Activated CD4-positive, alpha-beta T cell treated with anti-CD3 and anti-CD28 coated beads, Interleukin-2, amount 50 U/mL, for 48 hours (primary cell): ENCODE measurements at regions not wholly inside any gene's neighbourhood (a gene's known extent, or its start where the extent isn't known, plus 50 kb on each side); places are given as distances from the start of the nearest gene placed in this dataset.
"Not testable (repeated sequence)": the region's sequence is repeated elsewhere in the genome, so short reads cannot be mapped to it uniquely, and the experiment has no call there.

ENCODE experiments used
- DNase-seq, 2 experiments: peaks; one replicate each; pipeline ENCODE4 v3.0.0-alpha.2; 2020

DNA sequence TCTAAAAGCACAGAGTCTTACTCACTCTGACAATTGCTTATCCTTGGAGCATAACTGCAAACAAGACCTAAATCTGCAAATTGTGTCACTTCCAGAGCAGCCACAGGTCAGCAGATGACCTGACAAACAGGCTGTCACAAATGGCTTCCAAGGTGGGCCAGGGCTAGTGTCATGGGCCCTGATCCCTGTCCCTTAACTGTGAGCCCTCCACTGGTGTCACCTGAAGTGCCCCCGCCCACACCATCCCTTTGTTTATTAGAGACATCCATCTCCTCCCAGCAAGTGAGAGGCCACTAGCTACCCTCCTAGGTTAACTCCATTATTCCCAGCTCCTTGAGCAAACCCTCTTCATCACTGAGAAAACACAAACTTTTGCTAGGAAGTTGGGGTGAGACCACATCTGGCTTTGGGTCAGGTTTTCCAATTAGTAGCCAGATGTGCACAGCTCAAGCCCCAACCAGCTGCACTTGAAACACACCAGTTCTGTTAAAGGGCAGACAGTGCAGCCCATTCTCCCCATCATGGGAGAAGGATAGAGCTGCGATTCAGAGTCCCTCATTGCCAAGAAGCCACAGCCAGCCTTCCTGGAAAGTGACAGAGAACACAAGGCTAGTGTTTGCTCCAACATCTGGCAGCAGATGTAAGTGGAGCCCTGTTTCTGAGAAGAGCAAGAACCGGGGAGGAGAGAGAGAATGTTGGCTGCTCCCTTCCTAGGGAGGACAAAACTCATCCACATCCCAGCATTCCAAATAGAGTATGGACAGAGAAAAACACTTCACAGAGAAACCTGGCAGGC, 75.7 kb upstream of the NANOS1 start:
- DNase-seq, result no peak

- no peak for DNase-seq
Observed at GRCh38 chr10:118955531-118955930, 74.0 kb upstream of the NANOS1 start.

DNA sequence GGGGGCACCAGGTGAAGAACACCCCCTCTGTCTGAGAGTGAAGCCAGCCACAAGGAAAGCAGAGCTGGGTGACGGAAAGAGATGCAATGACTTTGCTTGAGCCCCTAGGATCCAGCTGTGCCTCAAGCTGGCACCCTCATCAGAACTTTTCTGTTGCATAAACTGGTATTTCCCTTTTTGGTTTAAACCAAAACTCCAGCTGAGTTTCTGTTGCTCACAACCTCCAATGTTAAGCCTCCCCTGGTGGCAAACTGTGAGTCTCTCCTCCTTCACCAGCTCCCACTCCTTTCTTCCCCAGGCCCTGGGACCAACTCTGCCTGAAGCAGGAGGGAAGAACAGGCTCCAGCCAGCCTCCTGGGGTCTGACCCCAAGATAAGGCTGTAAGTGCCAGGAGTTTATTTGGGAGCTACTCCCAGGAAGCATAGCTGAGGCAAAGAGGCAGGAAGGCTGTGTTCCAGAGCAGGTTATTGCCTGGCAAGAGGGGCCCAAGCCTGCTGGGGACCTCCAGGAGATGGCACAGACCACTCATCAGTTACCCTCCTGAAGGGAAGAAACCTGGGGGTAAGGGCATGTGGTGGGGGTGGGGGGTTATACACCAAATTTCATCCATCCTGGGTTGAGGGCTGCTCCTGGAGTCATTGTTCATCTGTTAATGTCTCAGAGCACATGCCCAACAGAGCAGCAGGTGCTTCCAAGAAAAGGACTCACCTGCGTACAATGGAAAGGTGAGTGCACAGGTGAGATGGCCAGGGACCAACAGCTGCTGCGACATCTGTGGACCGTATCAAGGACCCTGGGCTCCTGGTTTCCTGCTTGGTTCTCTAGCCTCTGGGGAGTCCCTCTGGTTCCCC, 73.3 kb upstream of the NANOS1 start:
- DNase-seq, result no peak

GRCh38 chr10:118956802-118957442, 72.6 kb upstream of the NANOS1 start:
- DNase-seq, result no peak

GRCh38 chr10:118957443-118957825, 72.1 kb upstream of the NANOS1 start:
- DNase-seq, result no peak

DNA sequence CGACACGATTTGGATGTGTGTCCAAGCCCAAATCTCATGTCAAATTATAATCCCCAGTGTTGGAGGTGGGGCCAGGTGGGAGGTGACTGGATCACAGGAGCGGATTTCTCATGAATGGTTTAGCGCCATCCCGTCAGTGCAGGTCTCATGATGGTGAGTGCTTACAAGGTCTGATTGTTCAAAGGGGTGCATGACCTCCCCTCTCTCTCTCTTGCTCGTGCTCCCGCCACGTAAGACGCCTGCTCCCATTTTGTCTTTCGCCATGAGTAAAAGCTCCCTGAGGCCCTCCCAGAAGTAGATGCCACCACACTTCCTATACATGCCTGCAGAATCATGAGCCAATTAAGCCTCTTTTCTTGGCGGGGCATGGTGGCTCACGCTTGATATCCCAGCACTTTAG, 71.5 kb upstream of the NANOS1 start:
- DNase-seq, result no peak

DNA sequence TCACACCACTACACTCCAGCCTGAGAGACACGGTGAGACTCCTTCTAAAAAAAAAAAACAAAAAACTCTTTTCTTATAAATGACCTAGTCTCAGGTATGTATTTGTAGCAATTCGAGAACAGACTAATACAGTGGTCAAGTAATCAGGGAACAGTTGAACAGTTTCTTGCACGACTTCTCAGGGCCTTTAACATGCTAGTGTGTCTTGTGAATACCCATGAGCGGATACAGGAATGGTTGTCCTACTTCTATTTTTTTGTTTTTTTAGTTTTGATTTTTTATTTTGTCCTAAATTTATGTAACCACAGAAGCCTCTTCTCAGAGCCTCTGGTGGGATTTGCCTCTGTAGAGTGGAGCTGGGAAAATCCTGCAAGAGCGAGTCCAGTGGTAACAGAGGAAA, 71.0 kb upstream of the NANOS1 start:
- DNase-seq, result no peak

GRCh38 chr10:118958984-118959925, 70.3 kb upstream of the NANOS1 start:
- no peak for DNase-seq

DNA sequence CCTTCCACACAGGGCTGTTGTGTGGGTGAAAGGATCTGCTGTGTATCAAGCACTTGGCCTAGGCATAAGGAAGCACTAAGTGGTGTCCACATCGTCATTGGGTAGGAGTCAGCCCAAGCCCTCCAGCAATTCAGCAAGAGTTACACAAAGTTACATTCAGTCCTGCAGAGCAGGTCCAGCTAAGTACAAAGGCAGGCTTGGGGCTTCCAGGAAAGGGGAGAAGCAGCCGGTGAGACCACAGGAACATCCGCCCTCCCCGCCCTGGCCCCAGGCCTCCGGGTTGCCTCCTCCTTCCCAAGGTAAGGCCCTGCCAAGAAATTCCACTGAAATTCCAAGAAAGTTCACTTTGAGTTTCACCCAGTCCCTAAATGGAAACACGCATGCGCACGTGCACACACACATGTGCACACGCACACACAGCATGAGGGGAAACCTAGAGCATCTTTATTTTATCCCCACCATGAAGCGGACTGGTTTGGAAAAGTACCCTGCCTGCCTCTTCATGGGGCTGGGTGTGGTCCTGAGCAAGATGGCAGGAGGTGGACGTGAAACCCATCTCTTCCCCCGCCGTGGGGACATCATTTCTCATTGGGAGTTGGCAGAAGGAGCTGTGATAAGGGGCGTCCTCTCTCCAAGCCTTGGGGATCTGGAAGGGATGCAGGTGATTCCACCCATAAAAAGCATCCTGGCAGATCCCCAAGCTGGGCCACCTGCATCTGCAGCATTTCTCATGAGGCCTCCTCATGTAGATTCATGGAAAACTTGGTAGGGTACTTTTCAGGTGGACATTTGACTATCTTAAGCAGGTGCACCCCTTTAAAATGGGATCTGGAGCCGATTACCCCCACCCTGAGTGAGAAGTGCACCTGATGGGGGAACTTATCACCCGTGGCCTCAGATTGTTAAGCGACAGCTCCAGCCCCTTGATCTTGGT, 69.1 kb upstream of the NANOS1 start:
- DNase-seq, result no peak

- DNase-seq, result no peak
Observed at GRCh38 chr10:118961436-118961835, 68.1 kb upstream of the NANOS1 start.

GRCh38 chr10:118962331-118962868, 67.1 kb upstream of the NANOS1 start:
- not testable (repeated sequence) for DNase-seq

- DNase-seq, result no peak
Observed at GRCh38 chr10:118963341-118963740, 66.2 kb upstream of the NANOS1 start.

GRCh38 chr10:118963933-118964332, 65.6 kb upstream of the NANOS1 start:
- no peak for DNase-seq

DNA sequence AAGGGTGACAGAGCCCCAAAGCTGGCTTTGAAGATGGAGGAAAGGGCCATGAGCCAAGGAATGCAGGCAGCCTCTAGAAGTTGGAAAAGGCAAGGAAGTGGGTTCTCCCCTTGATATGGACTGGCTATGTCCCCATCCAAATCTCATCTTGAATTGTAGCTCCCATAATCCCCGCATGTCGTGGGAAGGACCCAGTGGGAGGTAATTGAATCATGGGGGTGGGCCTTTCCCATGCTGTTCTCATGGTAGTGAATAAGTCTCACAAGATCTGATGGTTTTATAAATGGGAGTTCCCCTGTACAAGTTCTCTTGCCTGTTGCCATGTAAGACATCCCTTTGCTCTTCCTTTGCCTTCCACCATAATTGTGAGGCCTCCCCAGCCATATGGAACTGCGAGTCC, 65.0 kb upstream of the NANOS1 start:
- not testable (repeated sequence) for DNase-seq

GRCh38 chr10:118965096-118965495, 64.4 kb upstream of the NANOS1 start:
- DNase-seq, result no peak

- DNase-seq, result no peak
Observed at GRCh38 chr10:118965645-118966044, 63.9 kb upstream of the NANOS1 start.

DNA sequence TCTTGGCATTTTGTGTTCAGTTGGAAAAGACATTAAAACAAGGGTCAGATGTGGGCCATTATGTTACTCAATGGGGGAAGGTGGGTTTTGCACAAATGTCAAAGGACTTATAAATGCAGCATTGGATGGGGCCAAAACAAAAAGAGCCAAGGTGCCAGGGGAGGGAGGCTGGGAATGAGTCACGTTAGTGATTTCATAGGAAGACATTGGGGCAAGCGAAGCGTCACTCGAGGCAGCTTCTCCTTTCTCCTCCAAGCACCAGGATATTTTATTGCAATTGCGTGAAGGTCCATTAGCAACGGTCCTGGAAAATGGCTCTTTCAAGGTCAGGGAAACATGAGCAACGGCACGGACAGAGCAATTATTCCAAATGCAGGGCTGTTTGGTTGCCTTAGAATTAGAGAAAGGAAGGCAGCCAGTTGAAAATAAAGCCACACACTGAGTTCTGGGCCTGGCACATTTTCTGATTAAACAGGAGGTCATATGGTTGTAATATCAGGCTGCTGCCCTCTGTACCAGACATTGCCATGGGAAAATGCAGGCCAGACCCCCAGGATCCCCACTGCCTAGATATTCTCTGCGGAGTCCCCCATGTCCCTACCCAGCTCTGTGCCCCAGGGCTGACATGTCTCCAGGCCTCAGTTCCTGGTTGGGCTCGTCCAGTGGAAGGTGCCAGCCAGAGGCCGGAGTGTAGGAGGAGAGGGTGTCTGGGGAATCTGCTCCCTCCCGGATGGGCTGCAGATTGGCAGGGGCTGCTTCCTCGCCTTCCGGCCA, 63.3 kb upstream of the NANOS1 start:
- no peak for DNase-seq

DNA sequence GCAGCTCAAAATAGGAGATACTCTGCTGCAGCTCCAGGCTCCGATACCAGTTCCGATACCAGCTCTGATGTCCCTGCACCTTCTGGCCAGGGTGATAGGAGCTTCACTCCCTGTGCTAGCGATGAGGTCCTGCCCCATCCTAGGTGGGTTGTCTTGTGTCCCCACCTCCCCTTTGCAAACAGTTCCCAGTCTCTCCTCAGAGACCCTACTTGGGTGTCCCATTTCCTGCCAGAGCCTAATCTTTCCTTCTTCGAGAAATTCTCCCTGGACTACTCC, 62.7 kb upstream of the NANOS1 start:
- no peak for DNase-seq

- no peak for DNase-seq
Observed at GRCh38 chr10:118967160-118967559, 62.4 kb upstream of the NANOS1 start.

GRCh38 chr10:118968060-118968459, 61.5 kb upstream of the NANOS1 start:
- DNase-seq, result no peak

DNA sequence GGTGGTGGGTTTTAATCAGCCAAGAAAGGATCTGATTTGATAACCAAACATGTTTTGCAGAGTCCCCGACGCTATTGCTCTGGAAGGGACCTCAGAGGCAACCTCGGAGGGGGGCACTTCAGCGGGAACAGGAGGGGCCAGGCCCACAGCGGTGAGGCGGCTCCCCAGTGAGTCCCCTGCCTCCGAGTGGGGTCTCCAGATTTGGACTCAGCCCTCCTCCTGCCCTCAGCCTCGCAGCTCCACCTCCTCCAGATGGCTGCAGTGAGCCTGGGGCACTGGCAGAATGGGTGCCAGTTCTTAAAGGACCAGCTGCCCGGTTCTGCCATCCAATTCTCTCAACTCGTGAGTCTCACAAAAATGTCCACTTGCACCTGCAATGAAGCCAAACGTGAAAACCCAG, 61.0 kb upstream of the NANOS1 start:
- DNase-seq, result no peak
